ENCODE measurements at regions not wholly inside any gene's neighbourhood (a gene's known extent, or its start where the extent isn't known, plus 50 kb on each side); places are given as distances from the start of the nearest gene placed in this dataset.

DNA sequence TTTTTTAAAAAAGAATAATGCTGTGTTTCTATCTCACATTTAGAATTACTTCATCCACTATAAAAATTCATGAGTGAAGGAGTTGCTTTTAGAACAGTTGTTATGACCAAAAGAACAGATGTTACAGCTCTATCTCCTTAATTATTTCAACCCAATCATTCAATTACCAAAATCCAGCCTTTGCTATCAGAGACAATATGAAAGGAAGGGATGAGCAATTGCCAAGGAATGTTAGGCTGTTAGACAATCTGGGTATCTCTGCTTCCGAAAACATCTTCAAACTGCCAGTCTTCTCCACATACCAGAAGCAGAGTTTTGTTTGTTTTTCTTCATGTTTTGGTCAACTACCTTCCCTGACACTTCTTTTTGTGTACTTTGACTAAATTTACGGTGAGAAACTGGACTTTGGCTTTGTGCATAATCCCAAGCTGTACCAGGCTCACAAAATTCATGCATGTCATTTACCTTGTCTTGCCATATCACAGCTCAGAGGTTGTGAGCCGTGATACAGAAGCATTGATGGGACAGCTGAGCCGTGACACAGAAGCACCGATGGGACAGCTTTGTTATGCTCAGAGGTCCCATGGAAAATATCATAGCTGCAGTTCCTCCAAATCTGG is 405.5 kb downstream of the KIF4B start:
- DNase-seq, result no peak

DNA sequence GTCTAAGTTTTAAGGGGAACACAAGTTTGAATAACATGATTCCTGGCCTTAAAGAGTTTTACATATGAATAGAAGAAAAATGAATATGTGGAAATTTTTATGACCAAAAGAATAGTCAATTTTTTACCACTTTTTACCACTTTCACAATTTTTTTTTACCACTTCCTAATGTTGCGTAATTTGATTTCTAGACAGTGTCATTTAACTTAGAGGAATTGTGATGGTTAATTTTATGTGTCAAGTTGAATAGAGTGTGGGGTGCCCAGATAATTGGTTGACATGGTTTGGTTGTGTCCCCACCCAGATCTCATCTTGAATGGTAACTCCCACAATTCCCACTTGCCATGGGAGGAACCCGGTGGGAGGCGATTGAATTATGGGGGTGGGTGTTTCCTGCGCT is 416.6 kb downstream of the KIF4B start:
- peak; percentile 0 for DNase-seq

- DNase-seq, result no peak
Observed at GRCh38 chr5:155434267-155434666, 420.7 kb downstream of the KIF4B start.

DNA sequence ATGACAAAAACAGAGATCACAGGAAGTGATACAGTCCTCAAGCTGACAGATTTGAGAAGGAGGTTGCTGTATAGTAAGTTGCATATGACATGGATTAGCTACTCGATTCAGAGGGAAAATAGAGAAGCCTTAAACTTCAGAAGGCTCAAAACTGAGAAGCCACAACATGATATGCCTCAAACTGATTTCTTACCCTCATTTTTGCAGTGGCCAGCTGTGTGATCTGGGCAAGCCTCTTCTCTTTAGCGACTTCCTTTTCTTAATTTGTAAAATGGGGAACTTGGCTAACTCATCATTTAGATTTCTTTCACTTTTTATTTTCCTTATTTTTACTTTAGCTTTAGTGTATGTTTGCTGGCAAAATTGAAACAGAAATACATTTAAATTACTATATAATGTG is 421.1 kb downstream of the KIF4B start:
- peak; percentile 17 for DNase-seq

DNA sequence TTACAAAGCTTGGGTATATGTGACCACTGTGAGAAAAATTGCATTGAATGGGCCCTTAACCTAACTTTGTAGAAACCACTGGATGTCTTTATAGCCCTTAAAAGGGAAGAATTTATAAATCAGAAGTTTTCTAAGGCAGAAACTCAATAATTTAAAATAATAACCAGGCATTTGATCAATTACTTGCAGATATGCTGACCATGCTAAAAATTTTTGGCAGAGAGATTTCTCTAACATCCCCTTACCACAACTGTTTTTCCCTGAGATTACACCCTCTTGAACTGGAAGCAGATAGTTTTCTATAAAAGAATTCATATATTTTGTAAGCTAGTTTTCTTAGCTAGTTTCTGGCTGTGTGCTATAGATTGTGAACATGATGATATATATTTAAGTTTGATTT is 428.3 kb downstream of the KIF4B start:
- DNase-seq, result no peak

DNA sequence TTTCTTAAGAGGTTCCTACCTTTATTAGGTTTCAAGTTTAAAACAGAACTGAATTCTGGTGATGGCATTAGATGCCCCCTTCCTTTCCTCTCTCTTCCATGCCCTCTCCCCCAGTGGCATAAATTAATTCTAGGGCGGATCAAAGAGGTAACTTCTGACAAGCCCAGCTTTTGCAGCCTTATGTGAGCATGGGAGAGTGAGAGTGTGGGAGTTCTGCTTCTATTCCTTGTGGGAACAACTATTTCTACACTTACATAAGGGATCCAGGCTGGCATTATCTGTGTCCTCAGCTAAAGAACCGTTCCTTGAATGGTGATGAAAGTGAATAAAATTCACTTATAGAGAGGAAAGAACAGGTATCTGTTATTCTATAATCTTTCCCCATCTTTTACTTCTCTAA is 437.6 kb downstream of the KIF4B start:
- DNase-seq, result no peak

DNA sequence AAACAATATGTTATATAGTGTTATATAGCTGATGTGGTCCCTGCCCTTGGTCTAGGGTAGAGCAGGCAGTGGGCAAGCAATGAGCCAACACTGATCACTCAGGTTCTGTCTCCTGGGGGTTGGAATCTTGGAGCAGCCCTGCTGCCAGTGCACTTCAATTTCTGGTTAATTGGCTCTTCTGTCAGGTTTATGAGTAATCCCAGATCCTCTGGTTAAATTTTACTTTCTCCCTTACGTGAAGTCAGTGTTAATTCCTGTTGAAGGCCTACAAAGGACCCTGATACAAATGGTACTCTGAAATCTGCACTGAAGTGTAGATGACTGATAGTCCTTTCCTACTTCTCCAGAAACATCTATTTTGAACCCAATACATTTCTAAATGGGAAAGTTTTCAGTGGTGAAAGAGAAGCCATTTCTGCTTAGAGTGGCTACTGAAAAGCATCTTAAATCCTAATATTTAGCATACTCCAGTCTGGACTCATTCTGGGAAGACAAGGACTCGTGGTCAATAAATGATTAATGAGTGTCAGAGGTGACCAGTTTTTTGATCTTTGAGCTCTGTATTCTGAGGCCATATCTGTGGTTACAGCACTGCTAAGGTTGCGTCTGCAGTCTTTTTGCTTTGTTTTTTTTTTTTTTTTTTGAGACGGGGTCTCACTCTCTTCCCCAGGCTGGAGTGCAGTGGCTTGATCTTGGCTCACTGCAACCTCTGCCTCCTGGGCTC is 442.4 kb downstream of the KIF4B start:
- DNase-seq, result no peak

DNA sequence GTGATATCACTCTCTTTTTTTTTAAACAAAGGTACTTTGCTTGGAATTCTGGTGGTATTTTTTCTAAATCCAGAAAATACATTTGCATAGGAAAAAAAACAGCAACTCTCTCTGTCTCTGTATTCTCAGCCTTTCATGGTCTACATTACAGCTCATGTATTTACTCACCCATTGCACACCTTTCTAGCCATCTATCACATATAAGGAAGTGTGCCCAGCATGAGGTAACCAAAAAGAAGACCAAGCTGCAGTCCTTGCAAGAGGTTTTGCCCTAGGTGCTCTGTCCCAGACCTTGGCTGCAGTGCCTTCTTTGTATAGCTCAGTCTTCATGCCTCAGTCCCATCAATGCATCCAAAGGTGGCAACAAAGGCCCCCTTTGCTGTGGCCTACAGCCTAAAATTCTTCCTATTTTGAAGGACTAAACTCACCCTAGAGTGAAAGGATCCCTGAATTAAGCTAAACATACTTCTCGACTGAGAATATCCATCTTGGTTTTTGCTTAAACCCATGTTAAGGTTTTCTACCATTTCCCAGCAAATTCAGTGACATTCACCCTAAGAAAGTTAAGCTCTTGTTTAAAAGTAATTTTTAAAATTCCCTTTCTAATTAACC is 446.4 kb downstream of the KIF4B start:
- no peak for DNase-seq

DNA sequence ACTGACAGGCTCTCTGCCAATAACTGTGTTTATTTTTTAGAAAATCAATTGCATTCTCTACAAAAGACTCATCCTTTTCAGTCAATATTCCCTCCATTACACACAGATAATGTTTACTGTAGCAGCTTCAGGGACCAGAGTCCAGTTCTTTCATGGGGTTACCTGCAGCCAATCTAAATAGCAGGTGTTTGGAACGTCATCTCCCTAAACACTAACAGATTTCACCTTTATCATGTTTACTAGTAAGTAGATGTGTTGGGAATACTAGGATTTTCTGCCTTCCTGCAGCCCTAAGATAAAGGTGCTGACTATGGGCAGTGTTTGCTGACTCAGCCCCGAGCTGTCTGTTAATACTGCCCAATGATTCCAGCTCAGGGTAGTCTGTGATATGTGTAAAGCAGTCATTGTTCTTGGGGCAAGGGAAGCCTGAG is 447.0 kb downstream of the KIF4B start:
- no peak for DNase-seq

- DNase-seq, result no peak
Observed at GRCh38 chr5:155461304-155461703, 447.7 kb downstream of the KIF4B start.

DNA sequence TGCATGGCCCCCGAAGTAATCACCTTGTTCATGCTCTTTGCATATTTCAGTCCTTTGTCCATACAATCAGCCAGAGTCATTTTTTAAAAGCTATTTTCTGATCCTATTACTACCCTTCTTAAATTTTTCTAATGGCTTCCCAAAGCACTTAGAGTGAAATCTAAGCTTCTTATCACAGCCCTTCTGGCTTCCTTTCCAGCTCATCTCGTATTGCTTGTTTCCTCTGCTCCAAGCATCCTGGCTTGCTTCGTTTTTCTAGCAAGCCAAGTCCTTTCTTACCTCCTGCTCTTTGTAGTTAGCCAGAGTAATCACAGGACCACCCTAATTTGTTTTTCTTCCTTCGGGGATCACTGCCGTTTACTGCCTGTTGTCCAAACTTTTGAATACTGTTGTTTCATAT is 453.3 kb downstream of the KIF4B start:
- no peak for DNase-seq

GRCh38 chr5:155471027-155471426 is 457.5 kb downstream of the KIF4B start:
- no peak for DNase-seq

DNA sequence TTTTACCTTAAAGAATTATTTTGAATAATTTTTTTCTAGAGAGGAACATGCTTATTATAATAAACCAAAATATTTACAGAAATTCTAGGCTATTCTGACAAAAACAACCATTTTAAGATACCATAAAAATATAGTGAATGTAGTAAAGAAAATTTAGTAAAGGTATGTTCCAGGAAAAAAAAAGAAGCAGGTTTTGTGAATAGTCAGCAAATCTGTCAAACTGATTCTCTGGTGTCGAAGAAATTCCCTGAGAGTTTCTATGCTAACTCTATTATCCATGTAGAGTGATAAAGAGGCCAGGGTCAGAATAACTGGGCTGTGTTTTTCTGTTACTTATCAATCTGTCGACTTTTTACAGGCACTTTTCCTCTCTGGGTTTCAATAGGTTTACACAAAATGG is 459.2 kb downstream of the KIF4B start:
- DNase-seq, result no peak

DNA sequence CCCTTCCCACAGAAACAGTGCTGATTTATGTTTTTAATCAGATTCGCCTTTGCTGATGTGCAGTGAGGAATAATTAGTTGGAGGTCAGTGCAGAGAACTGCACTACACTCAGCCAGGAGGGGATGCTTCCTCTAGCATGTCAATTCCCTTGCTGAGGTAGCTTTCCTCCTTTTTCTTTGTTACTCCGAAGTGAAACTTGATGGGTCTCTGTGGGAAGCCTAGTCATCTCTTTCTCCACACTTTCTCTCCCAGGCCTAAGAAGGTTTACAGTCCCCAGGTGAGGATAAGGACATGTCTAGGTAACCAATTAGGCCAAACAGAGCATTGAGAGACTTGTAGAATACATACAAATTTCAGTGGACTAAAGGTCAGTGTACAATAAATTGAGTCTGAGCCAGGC is 461.8 kb downstream of the KIF4B start:
- no peak for DNase-seq

DNA sequence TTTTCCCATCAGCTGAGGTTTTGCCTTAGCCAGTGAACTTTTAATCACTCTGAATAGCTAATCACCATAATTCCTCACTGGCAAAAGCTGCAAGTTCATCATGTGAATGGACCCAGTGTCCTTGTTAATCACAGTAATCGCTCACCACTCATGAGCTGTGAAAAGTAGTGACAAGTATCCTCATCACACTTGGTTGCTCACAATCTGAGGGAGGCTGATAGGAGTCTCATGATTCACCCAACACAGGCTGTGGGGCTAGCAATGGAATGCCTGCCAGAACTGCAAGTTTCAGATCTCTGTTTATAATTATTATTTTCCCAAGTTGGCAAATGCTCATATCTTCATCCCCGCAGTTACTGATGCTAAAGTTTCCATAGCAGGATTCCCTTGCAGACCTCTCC is 467.2 kb downstream of the KIF4B start:
- DNase-seq, result no peak

- no peak for DNase-seq
Observed at GRCh38 chr5:155481182-155481581, 467.6 kb downstream of the KIF4B start.

- DNase-seq, result no peak
Observed at GRCh38 chr5:155482428-155482827, 468.9 kb downstream of the KIF4B start.

- DNase-seq, result no peak
Observed at GRCh38 chr5:155485386-155485785, 471.8 kb downstream of the KIF4B start.

DNA sequence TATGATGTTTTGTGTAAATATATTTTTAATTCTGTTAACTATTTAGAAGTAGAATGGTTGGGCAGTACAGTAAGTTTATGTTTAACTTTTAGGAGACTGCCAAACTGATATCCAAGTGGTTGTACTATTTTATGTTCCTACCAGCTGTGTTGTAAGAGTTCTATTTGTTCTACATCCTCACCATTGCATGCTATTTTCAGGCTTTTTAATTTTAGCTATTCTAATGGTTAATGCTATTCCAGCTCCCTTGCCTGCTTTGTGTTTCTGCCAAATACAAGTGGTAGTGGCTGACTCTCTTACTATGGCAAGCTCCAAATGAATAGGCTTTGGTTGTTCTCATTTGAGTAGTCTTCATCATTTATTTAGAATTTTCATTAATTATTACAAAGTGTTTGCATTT is 476.4 kb downstream of the KIF4B start:
- no peak for DNase-seq

- no peak for DNase-seq
Observed at GRCh38 chr5:155492191-155492590, 478.6 kb downstream of the KIF4B start.

GRCh38 chr5:155504606-155505005 is 491.1 kb downstream of the KIF4B start:
- DNase-seq, result no peak

DNA sequence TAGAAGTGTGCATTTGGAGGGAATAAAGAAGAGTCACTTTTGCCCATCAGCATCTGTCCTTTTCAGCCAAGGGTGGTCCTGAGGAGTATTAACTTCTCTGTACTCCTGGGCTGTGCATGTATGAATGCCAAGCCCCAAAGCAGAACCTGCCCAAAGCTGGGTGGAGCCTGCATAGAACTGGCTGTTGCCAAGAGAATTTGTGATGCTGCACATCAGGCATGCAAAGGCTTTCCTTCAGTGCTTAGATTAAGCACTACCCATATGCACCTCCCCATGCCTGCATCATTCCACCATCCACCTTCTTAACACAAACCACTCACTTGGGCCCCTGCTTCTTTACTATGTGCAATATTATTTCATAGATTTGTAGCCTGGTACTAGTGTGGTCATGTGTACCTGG is 493.8 kb downstream of the KIF4B start:
- DNase-seq, result no peak

GRCh38 chr5:155508673-155509072 is 495.1 kb downstream of the KIF4B start:
- DNase-seq, result no peak

- DNase-seq, result no peak
Observed at GRCh38 chr5:155512329-155512728, 498.8 kb downstream of the KIF4B start.

Measured in hematopoietic multipotent progenitor cell treated with erythropoietin and hydrocortisone succinate and interleukin-3 and kit ligand, for 4 days (in vitro differentiated cells).